Mesenteric fat pad (tissue), 1 donor: ENCODE measurements at regions not wholly inside any gene's neighbourhood (a gene's known extent, or its start where the extent isn't known, plus 50 kb on each side); places are given as distances from the start of the nearest gene placed in this dataset.
A peak's percentile ranks its signal among the peaks of the same experiment; 100 is the strongest.
"Not testable (repeated sequence)": the region's sequence is repeated elsewhere in the genome, so short reads cannot be mapped to it uniquely, and the experiment has no call there.

Experiments
- DNase-seq: peaks from one replicate; pipeline ENCODE4 v3.0.0-alpha.2; 2020; ENCODE audit warnings: low spot score
- donor health status: DM: yes; HTN: yes; CAD: no.

- DNase-seq = peak; percentile 77
Measured at GRCh38 chr15:69597061-69597592, 144.5 kb downstream of the RPLP1 start.

- peak; percentile 69 for DNase-seq
Measured at GRCh38 chr15:69599271-69599670, 146.7 kb downstream of the RPLP1 start.

GRCh38 chr15:69600556-69601085 lies 148.0 kb downstream of the RPLP1 start:
- DNase-seq = no peak

GRCh38 chr15:69601711-69602504 lies 149.3 kb downstream of the RPLP1 start:
- no peak for DNase-seq

GRCh38 chr15:69602921-69603320 lies 150.3 kb downstream of the RPLP1 start:
- no peak for DNase-seq

- no peak for DNase-seq
Measured at GRCh38 chr15:69603369-69604071, 150.9 kb downstream of the RPLP1 start.

- DNase-seq = no peak
Measured at GRCh38 chr15:69604072-69604411, 151.4 kb downstream of the RPLP1 start.

GRCh38 chr15:69606144-69606543 lies 153.5 kb downstream of the RPLP1 start:
- DNase-seq = no peak

GRCh38 chr15:69606921-69607500 lies 154.4 kb downstream of the RPLP1 start:
- no peak for DNase-seq

- DNase-seq = no peak
Measured at GRCh38 chr15:69608661-69609060, 156.0 kb downstream of the RPLP1 start.

- DNase-seq = no peak
Measured at GRCh38 chr15:69609176-69609575, 156.6 kb downstream of the RPLP1 start.

- DNase-seq = no peak
Measured at GRCh38 chr15:69609776-69610175, 157.2 kb downstream of the RPLP1 start.

GRCh38 chr15:69610277-69610676 lies 157.7 kb downstream of the RPLP1 start:
- DNase-seq = no peak

- DNase-seq = no peak
Measured at GRCh38 chr15:69610858-69611257, 158.2 kb downstream of the RPLP1 start.

GRCh38 chr15:69612112-69612511 lies 159.5 kb downstream of the RPLP1 start:
- DNase-seq = no peak

- DNase-seq = no peak
Measured at GRCh38 chr15:69613182-69613581, 160.6 kb downstream of the RPLP1 start.

- no peak for DNase-seq
Measured at GRCh38 chr15:69613988-69614387, 161.4 kb downstream of the RPLP1 start.

GRCh38 chr15:69615736-69616135 lies 163.1 kb downstream of the RPLP1 start:
- DNase-seq = no peak

- no peak for DNase-seq
Measured at GRCh38 chr15:69616558-69616957, 163.9 kb downstream of the RPLP1 start.

GRCh38 chr15:69617144-69617543 lies 164.5 kb downstream of the RPLP1 start:
- DNase-seq = not testable (repeated sequence)

GRCh38 chr15:69623392-69624154 lies 171.0 kb downstream of the RPLP1 start:
- DNase-seq = peak; percentile 33
